ENCODE measurements at regions not wholly inside any gene's neighbourhood (a gene's known extent, or its start where the extent isn't known, plus 50 kb on each side); places are given as distances from the start of the nearest gene placed in this dataset.

DNA sequence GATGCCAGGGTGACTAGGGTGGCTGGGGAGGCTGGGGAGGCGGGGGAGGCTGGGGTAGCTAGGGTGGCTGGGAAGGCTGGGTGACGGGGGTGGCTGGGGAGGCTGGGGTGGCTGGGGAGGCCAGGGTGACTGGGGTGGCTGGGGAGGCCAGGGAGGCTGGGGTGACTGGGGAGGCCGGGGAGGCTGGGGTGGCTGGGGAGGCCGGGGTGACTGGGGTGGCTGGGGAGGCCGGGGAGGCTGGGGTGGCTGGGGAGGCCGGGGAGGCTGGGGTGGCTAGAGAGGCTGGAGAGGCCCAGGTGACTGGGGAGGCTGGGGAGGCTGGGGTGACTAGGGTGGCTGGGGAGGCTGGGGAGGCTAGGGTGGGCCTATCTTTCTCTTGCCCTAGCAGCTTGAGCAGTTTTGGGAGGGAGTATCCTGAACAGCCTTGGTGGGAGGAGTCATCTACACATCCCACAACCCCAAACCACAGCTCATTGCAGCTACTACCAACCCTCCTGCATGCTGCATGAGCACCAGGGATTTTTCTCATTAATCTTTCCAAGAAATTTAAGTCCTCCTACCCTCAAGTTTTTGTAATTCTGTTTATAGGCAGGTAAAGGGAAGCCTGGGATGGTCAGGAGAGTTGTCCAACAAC, 203.2 kb upstream of the IRX1 start:
- TF ChIP-seq TARDBP (IDR thresholded peaks at IDR 0.05): no peak
- TF ChIP-seq BHLHE40 (IDR thresholded peaks at IDR 0.05; ENCODE audit: borderline replicate concordance): no peak
- no peak for TF ChIP-seq ARNT (IDR thresholded peaks at IDR 0.05)
- TF ChIP-seq FOXA1 (IDR thresholded peaks at IDR 0.05): no peak
- TF ChIP-seq HDGF (IDR thresholded peaks at IDR 0.05; ENCODE audit: borderline replicate concordance): no peak
- TF ChIP-seq FOXM1 (IDR thresholded peaks at IDR 0.05; ENCODE audit: borderline replicate concordance): no peak
- no peak for TF ChIP-seq ZNF384 (IDR thresholded peaks at IDR 0.05)
- TF ChIP-seq, protein P1, sequence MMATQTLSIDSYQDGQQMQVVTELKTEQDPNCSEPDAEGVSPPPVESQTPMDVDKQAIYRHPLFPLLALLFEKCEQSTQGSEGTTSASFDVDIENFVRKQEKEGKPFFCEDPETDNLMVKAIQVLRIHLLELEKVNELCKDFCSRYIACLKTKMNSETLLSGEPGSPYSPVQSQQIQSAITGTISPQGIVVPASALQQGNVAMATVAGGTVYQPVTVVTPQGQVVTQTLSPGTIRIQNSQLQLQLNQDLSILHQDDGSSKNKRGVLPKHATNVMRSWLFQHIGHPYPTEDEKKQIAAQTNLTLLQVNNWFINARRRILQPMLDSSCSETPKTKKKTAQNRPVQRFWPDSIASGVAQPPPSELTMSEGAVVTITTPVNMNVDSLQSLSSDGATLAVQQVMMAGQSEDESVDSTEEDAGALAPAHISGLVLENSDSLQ (IDR thresholded peaks at IDR 0.05): no peak
- no peak for TF ChIP-seq SP1 (IDR thresholded peaks at IDR 0.05)
- TF ChIP-seq ELF4 (IDR thresholded peaks at IDR 0.05): no peak
- TF ChIP-seq L3MBTL2 (conservative IDR thresholded peaks at IDR 0.05): no peak
- TF ChIP-seq FOXK2 (IDR thresholded peaks at IDR 0.05): no peak
- no peak for TF ChIP-seq SUZ12 (IDR thresholded peaks at IDR 0.05)
- no peak for TF ChIP-seq LEF1 (IDR thresholded peaks at IDR 0.05; ENCODE audit: borderline replicate concordance)

All from HEK293T (cell line).